ENCODE measurements at regions not wholly inside any gene's neighbourhood (a gene's known extent, or its start where the extent isn't known, plus 50 kb on each side); places are given as distances from the start of the nearest gene placed in this dataset.
"Not testable (repeated sequence)": the region's sequence is repeated elsewhere in the genome, so short reads cannot be mapped to it uniquely, and the experiment has no call there.

DNA sequence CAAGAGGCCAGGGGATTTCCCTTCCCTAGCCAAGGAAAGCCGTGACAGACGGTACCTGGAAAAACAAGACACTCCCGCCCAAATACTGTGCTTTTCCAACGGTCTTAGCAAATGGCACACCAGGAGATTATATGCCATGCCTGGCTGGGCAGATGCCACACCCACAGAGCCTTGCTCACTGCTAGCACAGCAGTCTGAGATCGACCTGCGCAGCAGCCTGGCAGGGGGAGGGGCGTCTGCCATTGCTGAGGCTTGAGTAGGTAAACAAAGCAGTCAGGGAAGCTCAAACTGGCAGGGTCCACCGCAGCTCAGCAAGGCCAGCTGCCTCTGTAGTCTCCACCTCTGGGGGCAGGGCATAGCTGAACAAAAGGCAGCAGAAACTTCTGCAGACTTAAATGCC, 267.7 kb downstream of the GJA1 start:
- not testable (repeated sequence) for TF ChIP-seq TBL1XR1 (IDR thresholded peaks at IDR 0.05; ENCODE audit: borderline replicate concordance, low read length, partially characterized antibody); ZNF121 (CRISPR knock-in tag; IDR thresholded peaks at IDR 0.05); KLF13 (CRISPR knock-in tag; IDR thresholded peaks at IDR 0.05); FOSL2 (CRISPR knock-in tag; IDR thresholded peaks at IDR 0.05); JUN (CRISPR knock-in tag; IDR thresholded peaks at IDR 0.05); ZNF253 (CRISPR knock-in tag; IDR thresholded peaks at IDR 0.05; ENCODE audit: borderline replicate concordance); EZH2 (conservative IDR thresholded peaks at IDR 0.05; ENCODE audit: low read depth, low read length)
- TF ChIP-seq, protein P1, sequence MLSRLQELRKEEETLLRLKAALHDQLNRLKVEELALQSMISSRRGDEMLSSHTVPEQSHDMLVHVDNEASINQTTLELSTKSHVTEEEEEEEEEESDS (CRISPR knock-in tag; IDR thresholded peaks at IDR 0.05; ENCODE audit: borderline replicate concordance): not testable (repeated sequence)
